GM12873 (cell line): ENCODE measurements at regions not wholly inside any gene's neighbourhood (a gene's known extent, or its start where the extent isn't known, plus 50 kb on each side); places are given as distances from the start of the nearest gene placed in this dataset.

Experiments
- CTCF ChIP-seq: IDR thresholded peaks from 2 replicates; pipeline ENCODE4 v1.5.1; 2012; ENCODE audit warnings: low read depth, mild to moderate bottlenecking, moderate library complexity, low read length, control low read depth; ENCODE audit not compliant: insufficient read depth; ENCODE audit errors: missing control alignments

GRCh38 chr9:42275141-42275540 is 91.7 kb downstream of the SPATA31A6 start:
- no peak for TF ChIP-seq CTCF

GRCh38 chr9:42378418-42378815 is 195.0 kb downstream of the SPATA31A6 start:
- TF ChIP-seq CTCF = no peak

- TF ChIP-seq CTCF = no peak
Observed at GRCh38 chr9:42386477-42386876, 203.0 kb downstream of the SPATA31A6 start.

- no peak for TF ChIP-seq CTCF
Observed at GRCh38 chr9:42388146-42388690, 204.8 kb downstream of the SPATA31A6 start.

- TF ChIP-seq CTCF = no peak
Observed at GRCh38 chr9:42388846-42389245, 205.4 kb downstream of the SPATA31A6 start.

GRCh38 chr9:42396318-42396717 is 212.9 kb downstream of the SPATA31A6 start:
- no peak for TF ChIP-seq CTCF

GRCh38 chr9:42470577-42470976 is 287.1 kb downstream of the SPATA31A6 start:
- peak; percentile 69 for TF ChIP-seq CTCF
